SH-SY5Y (cell line): ENCODE measurements at regions not wholly inside any gene's neighbourhood (a gene's known extent, or its start where the extent isn't known, plus 50 kb on each side); places are given as distances from the start of the nearest gene placed in this dataset.

Experiments used
- GATA2 ChIP-seq: IDR thresholded peaks from 2 replicates; pipeline ENCODE4 v1.6.1; 2011; ENCODE audit warnings: mild to moderate bottlenecking, low read depth, low read length
- GATA3 ChIP-seq: IDR thresholded peaks from 2 replicates; pipeline ENCODE4 v1.6.1; 2011; ENCODE audit warnings: low read depth, mild to moderate bottlenecking, low read length, moderate library complexity

DNA sequence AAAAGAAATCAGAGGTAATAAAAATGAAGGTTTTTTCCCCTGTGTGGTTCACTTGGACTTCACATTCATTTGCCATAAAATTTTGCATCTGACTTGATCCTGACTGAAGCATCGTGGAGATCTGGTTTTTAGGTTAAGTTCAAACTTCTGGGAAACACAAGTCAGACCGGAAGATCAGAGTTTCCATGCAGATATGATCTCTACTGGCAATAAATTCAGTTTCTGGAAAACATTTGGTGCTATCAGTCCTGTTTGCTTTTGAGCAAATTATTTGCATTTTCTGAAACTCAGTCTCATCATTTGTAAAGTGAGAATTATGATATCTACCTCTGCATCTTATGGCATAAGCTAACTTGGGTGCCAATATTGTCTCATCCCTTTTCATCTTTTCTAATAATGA is 81.3 kb upstream of the KCNMA1 start:
- TF ChIP-seq GATA2 (peak; percentile 48; the same call in 1 of the 2 replicates), GATA3 (peak; percentile 67)
